ENCODE measurements at regions not wholly inside any gene's neighbourhood (a gene's known extent, or its start where the extent isn't known, plus 50 kb on each side); places are given as distances from the start of the nearest gene placed in this dataset.

GRCh38 chr4:136400829-136401228 is 1131.5 kb downstream of the PCDH18 start:
- TF ChIP-seq POLR2A (IDR thresholded peaks at IDR 0.05) (no peak), CTCF (IDR thresholded peaks at IDR 0.05) (no peak)
